HG02678 (cell line): ENCODE measurements at regions not wholly inside any gene's neighbourhood (a gene's known extent, or its start where the extent isn't known, plus 50 kb on each side); places are given as distances from the start of the nearest gene placed in this dataset.

Experiments used
- ATAC-seq: cut with Tn5 transposase; IDR thresholded peaks from one replicate; pipeline ENCODE4 v1.9.1; 2021; ENCODE audit warnings: mild to moderate bottlenecking, moderate library complexity; ENCODE audit not compliant: unreplicated experiment

GRCh38 chr10:58016614-58017013, 251.1 kb downstream of the IPMK start:
- no peak for ATAC-seq

DNA sequence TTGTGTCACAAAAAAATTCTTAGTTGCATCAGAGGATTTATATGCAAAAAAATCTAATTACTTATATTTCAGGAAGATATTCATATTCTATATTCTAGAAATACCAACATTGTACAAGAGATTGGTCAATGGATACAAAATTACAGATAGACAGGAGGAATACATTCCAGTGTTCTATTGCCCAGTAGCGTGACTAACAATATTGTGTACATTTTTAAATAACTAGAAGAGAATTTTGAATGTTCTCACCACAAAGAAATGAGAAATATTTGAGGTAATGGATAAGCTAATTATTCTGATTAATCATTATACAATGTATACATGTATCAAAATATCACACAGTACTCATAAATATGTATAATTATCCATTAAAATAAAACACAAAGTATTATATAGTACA, 253.3 kb downstream of the IPMK start:
- ATAC-seq: no peak

DNA sequence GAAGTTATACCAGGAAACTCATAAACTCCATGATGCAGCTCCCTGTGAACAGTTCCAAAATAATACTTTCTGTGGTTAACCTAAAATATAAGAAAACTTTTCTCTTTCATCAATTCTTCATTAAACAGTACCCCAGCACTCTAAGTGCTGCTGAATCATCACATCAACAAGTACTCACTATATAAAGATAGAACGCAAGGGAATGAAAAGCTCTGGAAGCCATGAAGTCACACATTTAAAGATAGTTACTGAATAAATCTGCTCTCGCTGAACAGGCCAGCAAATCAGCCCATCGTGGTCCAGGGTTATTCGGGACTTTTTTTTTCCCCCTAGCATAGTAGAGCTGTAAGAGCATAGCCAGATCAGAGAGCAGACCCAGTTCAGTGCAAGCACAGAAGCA, 254.3 kb downstream of the IPMK start:
- ATAC-seq: no peak

- no peak for ATAC-seq
These were observed 257.5 kb downstream of the IPMK start for GRCh38 chr10:58010073-58010702.

- no peak for ATAC-seq
These were observed 263.7 kb downstream of the IPMK start for GRCh38 chr10:58003945-58004344.

- ATAC-seq: no peak
These were observed 266.5 kb downstream of the IPMK start for GRCh38 chr10:58001159-58001558.

DNA sequence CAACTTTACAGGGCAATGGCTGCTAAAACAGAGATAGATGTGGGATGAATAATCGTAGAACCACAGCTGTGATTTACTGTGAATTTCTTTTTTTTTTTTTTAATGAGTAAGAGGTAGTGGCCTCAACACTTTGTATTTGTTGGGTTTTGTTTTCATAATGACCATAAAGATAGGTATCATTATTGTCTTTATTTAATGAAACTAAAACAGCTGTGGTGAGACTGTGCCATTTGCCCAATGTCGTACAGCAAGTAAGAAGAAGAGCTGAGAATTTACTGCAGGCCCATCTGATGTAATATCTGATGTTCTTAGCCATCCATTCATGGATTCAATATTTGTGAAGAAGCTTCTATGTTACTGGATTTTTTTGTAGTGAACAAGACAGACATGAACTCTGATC, 271.2 kb downstream of the IPMK start:
- ATAC-seq: no peak

DNA sequence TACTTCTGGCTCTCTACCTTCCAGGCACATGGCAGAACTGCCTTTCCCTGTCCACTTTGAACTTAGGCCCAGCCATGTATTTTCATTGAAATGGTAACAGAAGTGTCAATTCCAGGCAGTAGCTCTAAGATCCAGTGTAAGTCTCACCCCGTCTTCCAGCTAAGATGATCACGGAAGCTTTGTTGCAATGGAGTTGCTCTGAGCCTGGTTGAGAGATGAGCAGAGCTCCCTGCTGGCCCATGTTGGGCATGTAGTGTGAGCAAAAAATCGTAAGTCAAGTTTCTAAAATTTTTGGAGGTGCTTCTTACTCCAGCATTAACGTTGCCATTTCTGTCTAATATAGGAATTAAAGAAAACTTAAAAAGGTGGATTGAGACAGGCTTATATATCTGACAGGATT, 274.4 kb downstream of the IPMK start:
- ATAC-seq: no peak

GRCh38 chr10:57992321-57993077, 275.2 kb downstream of the IPMK start:
- no peak for ATAC-seq

- ATAC-seq: no peak
These were observed 278.7 kb downstream of the IPMK start for GRCh38 chr10:57988964-57989363.

- no peak for ATAC-seq
These were observed 280.5 kb downstream of the IPMK start for GRCh38 chr10:57987055-57987721.

DNA sequence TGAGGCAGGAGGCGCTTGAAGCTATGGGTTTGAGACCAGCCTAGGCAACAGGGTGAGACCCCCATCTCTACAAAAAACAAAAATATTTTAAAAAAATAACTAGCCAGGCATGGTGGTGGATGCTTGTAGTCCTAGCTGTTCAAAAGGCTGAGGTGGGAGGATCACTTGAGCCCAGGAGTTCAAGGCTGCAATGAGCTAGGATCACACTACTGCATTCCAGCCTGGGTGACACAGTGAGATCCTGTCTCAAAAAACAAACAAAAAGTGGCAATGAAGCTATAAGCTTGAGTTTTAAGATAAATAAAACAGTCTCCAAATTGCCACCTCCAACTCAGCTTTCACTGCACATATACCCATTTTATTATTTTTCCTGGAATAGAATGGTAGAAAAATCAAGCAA, 281.3 kb downstream of the IPMK start:
- no peak for ATAC-seq

- ATAC-seq: no peak
These were observed 284.4 kb downstream of the IPMK start for GRCh38 chr10:57983281-57983791.

GRCh38 chr10:57982091-57982490, 285.6 kb downstream of the IPMK start:
- no peak for ATAC-seq

- ATAC-seq: no peak
These were observed 287.7 kb downstream of the IPMK start for GRCh38 chr10:57979956-57980355.

- ATAC-seq: no peak
These were observed 288.2 kb downstream of the IPMK start for GRCh38 chr10:57979491-57979890.

DNA sequence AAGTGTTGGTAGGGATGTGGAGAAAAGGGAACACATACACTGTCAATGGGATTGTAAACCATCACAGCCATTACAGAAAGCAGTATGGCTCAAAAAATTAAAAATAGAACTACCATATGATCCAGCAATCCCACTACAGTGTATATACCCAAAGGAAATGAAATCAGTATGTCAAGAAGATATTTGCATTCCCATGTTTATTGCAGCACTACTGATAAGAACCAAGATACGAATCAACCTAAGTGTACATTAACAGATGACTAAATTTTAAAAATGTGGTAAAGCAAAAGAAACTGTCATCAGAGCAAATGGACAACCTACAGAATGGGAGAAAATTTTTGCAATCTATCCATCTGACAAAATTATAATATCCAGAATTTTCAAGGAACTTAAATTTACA, 290.4 kb downstream of the IPMK start:
- ATAC-seq: no peak

- ATAC-seq: no peak
These were observed 294.2 kb downstream of the IPMK start for GRCh38 chr10:57973451-57973850.

GRCh38 chr10:57972783-57973182, 294.9 kb downstream of the IPMK start:
- ATAC-seq: no peak

DNA sequence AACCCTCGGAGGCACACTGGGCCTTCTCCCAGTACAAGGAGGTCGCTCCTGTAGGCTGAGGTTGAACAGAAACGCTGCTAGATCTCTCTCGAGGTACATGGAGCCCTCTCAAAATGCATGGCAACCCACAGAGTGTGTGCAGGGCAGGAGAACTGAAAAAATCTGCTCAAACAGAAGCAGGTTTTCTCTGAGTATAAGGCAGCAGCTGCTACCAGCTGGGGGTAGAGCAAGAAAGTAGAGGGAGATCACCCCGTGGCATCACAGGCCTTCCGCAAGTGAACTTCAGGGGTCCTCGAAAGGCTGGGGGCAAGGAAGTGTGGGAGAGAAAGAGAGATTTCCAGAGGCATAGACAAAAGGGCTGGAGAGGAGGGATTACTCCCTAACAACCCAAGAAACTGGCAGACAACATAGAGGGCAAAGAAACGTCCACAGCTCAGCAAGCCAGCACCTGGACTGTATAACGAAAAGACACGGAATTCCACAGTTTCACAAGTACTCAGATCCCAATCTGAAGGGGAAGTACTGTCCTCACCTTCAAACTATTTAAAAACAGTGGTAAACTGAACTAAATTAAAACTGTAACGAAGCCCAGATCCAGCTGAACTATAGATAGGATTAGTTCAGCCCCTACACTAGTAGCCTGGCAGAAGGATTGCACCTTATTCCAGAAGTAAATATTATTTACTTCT, 299.2 kb downstream of the IPMK start:
- no peak for ATAC-seq

DNA sequence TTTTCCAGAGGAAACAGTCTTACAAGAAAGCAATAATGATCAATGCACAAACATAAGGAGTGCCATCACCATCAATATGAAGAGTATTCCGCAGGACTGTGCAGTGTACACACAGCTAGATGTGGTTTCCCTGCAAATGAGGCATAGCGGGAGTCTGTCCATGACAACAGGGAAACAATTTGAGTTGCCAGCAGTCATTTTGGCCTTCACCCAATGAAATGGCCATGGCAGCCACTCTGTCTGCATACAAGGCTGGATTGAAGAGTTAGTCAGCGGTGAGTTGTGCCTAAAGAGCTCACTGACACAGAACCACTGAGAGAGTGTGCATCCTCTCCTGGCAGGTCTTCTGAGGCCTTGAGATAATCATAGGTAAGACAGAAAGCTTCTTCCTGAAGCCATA, 303.3 kb downstream of the IPMK start:
- no peak for ATAC-seq
